ENCODE measurements at regions not wholly inside any gene's neighbourhood (a gene's known extent, or its start where the extent isn't known, plus 50 kb on each side); places are given as distances from the start of the nearest gene placed in this dataset.

- Histone ChIP-seq H3K9me3 (ENCODE audit: control insufficient read depth, insufficient read depth, low read depth, low read length) (no peaks in the 10 kb centered on the region), H3K27ac (ENCODE audit: insufficient read depth, low read length) (no peak overlapping the region), H3K9ac (ENCODE audit: insufficient read depth, low read length) (no peak overlapping the region), H4K20me1 (ENCODE audit: control insufficient read depth, extremely low read depth, insufficient read depth, low read length) (no peaks in the 10 kb centered on the region), H3K36me3 (ENCODE audit: control insufficient read depth, insufficient read depth, low read length) (no peaks in the 10 kb centered on the region), H3K4me2 (ENCODE audit: extremely low read depth, insufficient read depth, low read length) (no peak overlapping the region), H3K79me2 (ENCODE audit: control insufficient read depth, insufficient read depth, low read length) (peaks cover 24% of the 10 kb centered on the region), H3K4me1 (ENCODE audit: control insufficient read depth, extremely low read depth, insufficient read depth, low read length) (no peaks in the 10 kb centered on the region), H3K27me3 (ENCODE audit: control insufficient read depth, insufficient read depth, low read length) (no peaks in the 10 kb centered on the region), H2AFZ (ENCODE audit: low read length) (no peak overlapping the region), H3K4me3 (replicated peaks in 1 of 4; ENCODE audit: control extremely low read depth in 1 of 4, insufficient read depth in 1 of 4, low read depth in 3 of 4, low read length in 4 of 4) (no peak overlapping the region)
- no peak for TF ChIP-seq CTCF (conservative IDR thresholded peaks at IDR 0.05 in 1 of 2, IDR thresholded peaks at IDR 0.05 in 1 of 2; ENCODE audit: low read depth in 1 of 2, low read length in 2 of 2)
- TF ChIP-seq EZH2 (IDR thresholded peaks at IDR 0.05; ENCODE audit: low read length, missing control alignments): no peak
- DNase-seq (ENCODE audit: low read depth in 2 of 2): no peak
Observed at GRCh38 chr2:134149904-134150303, 104.0 kb upstream of the MGAT5 start.

GRCh38 chr2:134150760-134151159, 103.1 kb upstream of the MGAT5 start:
- H3K4me2 ChIP-seq (ENCODE audit: extremely low read depth, insufficient read depth, low read length): no peak overlapping the region
- H3K79me2 ChIP-seq (ENCODE audit: control insufficient read depth, insufficient read depth, low read length): peaks cover 25% of the 10 kb centered on the region
- TF ChIP-seq CTCF (conservative IDR thresholded peaks at IDR 0.05 in 1 of 2, IDR thresholded peaks at IDR 0.05 in 1 of 2; ENCODE audit: low read depth in 1 of 2, low read length in 2 of 2): no peak
- no peak for TF ChIP-seq EZH2 (IDR thresholded peaks at IDR 0.05; ENCODE audit: low read length, missing control alignments)
- H3K9me3 ChIP-seq (ENCODE audit: control insufficient read depth, insufficient read depth, low read depth, low read length): no peaks in the 10 kb centered on the region
- no peaks in the 10 kb centered on the region for H3K36me3 ChIP-seq (ENCODE audit: control insufficient read depth, insufficient read depth, low read length)
- no peaks in the 10 kb centered on the region for H3K27me3 ChIP-seq (ENCODE audit: control insufficient read depth, insufficient read depth, low read length)
- no peak overlapping the region for H3K27ac ChIP-seq (ENCODE audit: insufficient read depth, low read length)
- H4K20me1 ChIP-seq (ENCODE audit: control insufficient read depth, extremely low read depth, insufficient read depth, low read length): no peaks in the 10 kb centered on the region
- no peak overlapping the region for H3K9ac ChIP-seq (ENCODE audit: insufficient read depth, low read length)
- no peak overlapping the region for H3K4me3 ChIP-seq (replicated peaks in 1 of 4; ENCODE audit: control extremely low read depth in 1 of 4, insufficient read depth in 1 of 4, low read depth in 3 of 4, low read length in 4 of 4)
- no peaks in the 10 kb centered on the region for H3K4me1 ChIP-seq (ENCODE audit: control insufficient read depth, extremely low read depth, insufficient read depth, low read length)
- no peak for DNase-seq (ENCODE audit: low read depth in 2 of 2)
- H2AFZ ChIP-seq (ENCODE audit: low read length): no peak overlapping the region

- no peaks in the 10 kb centered on the region for H3K27me3 ChIP-seq (ENCODE audit: control insufficient read depth, insufficient read depth, low read length)
- no peak overlapping the region for H3K4me2 ChIP-seq (ENCODE audit: extremely low read depth, insufficient read depth, low read length)
- no peak overlapping the region for H2AFZ ChIP-seq (ENCODE audit: low read length)
- no peak overlapping the region for H3K4me3 ChIP-seq (replicated peaks in 1 of 4; ENCODE audit: control extremely low read depth in 1 of 4, insufficient read depth in 1 of 4, low read depth in 3 of 4, low read length in 4 of 4)
- no peak for DNase-seq (ENCODE audit: low read depth in 2 of 2)
- no peaks in the 10 kb centered on the region for H3K4me1 ChIP-seq (ENCODE audit: control insufficient read depth, extremely low read depth, insufficient read depth, low read length)
- no peak overlapping the region for H3K9ac ChIP-seq (ENCODE audit: insufficient read depth, low read length)
- no peak for TF ChIP-seq CTCF (conservative IDR thresholded peaks at IDR 0.05 in 1 of 2, IDR thresholded peaks at IDR 0.05 in 1 of 2; ENCODE audit: low read depth in 1 of 2, low read length in 2 of 2)
- TF ChIP-seq EZH2 (IDR thresholded peaks at IDR 0.05; ENCODE audit: low read length, missing control alignments): no peak
- H3K27ac ChIP-seq (ENCODE audit: insufficient read depth, low read length): no peak overlapping the region
- peaks cover 3% of the 10 kb centered on the region for H4K20me1 ChIP-seq (ENCODE audit: control insufficient read depth, extremely low read depth, insufficient read depth, low read length)
- H3K9me3 ChIP-seq (ENCODE audit: control insufficient read depth, insufficient read depth, low read depth, low read length): no peaks in the 10 kb centered on the region
- H3K36me3 ChIP-seq (ENCODE audit: control insufficient read depth, insufficient read depth, low read length): no peaks in the 10 kb centered on the region
- peaks cover 23% of the 10 kb centered on the region for H3K79me2 ChIP-seq (ENCODE audit: control insufficient read depth, insufficient read depth, low read length)
Observed at GRCh38 chr2:134152045-134153010, 101.5 kb upstream of the MGAT5 start.
